NCI-H524 (cell line): ENCODE measurements at regions not wholly inside any gene's neighbourhood (a gene's known extent, or its start where the extent isn't known, plus 50 kb on each side); places are given as distances from the start of the nearest gene placed in this dataset.
A peak's percentile ranks its signal among the peaks of the same experiment; 100 is the strongest.

Experiments
- DNase-seq, 2 experiments: peaks; one replicate each; lab custom pipeline; 2025; lab: John Stamatoyannopoulos, UW

DNA sequence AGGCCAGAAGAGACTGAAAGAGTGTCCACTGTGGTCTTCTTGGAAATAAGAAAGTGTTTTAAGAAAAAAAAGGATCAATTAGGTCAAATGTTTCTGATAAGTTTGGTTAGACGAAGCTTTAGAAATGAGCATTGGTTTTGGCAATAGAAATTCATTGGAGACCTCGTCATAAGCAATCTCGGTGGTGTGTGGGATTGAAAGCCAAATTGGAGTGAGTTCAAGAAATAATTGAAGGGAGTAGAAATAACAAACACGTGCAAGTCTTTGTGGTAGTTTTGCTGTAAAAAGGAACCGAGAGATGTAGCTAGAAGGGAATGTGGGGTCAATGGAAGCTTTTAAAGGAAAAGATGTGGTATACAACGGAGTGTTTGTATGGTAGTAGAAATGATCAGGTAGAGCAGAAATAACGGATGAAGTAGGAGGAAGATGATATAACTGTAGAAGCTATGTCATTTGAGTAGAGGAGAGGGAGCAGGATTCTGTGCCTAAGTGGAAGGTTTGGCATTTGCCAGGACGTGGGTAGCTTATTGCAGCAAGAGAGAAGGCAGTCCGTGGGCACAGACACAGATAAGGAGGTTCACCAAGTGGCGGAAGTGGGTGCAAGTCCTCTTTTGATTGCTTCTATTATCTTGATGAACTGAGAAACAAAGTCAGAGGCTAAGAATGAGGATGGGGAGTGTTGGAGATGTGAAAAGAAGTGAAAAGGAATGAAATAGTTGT is 146.2 kb downstream of the DACT1 start:
- DNase-seq = no peak

DNA sequence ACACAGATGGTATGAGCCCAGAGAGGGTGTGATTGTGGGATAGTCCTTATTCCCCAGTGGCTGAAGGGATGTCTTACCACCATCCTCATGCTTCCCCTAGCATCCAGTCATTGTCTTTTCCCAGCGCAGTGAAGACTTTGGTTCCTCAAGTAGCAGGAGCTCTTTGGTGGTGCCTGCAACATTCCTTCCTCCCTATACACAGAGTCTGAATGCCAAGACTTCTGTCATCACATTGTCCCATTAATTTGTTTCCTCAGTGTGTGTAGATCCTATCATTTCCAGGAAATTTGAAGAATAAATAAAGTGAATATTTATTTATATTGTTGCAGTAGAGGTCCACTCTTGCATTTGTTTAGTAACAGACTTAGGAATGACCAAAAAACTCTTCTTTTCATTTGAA is 147.2 kb downstream of the DACT1 start:
- peak in 1 of 2 experiments; percentile 12 for DNase-seq

DNA sequence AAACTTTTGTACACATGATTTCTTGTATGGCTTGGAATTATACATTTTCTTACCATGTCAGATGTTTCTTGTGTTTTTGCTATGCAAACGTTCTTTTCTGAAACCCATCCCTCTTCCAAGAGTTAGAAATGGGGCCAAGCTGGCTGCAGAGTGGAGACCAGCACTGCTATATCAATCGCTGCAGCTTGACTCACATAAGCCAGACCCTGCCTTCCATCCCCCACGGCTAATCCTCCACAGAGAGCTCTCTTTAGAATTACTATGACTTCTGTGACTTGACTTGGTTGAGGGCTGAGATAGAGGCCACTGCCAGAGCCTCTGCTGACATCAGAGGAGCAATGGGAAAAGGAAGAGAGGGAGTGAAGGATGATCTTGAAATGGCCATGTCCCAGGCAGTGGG is 147.9 kb downstream of the DACT1 start:
- DNase-seq = peak in 1 of 2 experiments; percentile 47

DNA sequence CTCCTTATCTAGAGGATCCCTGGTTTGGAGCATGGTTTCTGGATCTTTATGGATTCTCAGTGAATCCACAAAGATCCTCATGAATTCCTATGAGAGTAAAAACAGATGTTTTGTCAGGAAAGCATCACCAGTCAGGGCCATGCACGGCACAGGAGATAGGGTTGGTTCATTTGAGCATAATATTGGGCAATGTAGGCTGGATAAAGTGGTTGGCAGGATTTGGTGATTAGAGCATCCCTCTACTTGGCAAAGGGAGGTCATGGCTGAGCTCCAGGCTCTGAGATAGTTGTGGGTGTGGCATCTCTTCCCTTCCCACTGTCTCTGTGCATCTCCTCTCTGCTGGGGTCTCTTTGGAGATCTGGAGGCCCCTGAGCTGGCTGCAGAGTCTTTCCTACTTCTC is 149.8 kb downstream of the DACT1 start:
- DNase-seq = no peak

DNA sequence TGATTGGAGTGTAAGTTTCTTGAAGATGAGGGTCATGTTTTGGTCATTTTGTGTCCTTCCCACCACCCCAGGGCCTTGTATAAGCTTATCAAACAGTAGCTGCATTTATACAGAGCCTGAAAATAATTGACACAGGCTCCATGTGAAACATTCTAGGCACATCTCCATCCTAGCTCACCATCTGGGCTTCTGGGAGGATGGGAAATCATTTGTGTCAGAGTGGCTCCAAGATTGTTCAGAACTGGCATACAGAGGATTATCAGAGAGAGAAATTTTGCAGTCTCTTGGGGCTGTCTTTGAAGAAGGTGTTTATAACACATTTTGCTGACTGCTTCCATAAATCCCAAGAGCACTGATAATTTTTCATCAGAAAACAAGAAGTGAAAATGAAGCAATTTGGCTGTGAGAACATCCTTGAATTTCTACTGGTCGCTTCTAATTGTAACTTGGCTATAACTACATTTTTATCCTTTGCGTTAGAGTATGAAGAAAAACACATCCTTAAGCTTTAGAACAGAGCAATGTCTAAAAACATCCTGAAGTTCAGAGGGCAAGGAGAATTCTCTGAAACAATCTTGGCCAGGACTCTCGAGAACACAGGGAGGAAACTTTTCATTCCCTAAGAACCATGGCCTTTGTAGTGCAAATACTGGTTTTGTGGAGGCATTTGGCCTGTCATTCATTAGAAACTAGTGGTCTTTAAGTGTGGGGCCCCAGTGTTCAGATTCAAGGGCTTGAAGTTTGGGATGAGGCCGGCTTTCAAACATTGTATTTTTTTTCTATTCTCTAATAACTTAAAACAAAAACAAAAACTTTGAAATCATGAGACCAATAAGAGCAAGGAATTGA is 151.1 kb downstream of the DACT1 start:
- DNase-seq = peak in 1 of 2 experiments; percentile 11

DNA sequence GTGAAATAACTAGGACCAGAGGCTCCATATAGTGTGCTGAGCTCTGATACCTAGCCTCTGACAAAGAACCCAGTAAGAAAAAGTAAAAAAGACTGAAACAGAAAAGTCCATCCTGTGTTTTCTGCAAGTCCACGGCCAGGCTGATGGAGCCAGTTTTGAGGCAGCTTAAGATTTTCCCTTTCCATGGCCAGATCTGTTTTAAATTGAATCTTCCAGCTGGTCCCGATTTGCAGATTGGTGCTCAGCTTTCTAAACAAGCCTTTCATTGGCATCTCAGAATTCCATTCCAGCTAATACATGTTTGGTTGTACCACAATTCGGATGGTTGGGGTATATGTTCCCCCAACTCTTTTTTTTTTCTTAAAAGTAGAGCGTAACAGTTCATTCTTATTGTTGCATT is 152.0 kb downstream of the DACT1 start:
- DNase-seq = no peak

DNA sequence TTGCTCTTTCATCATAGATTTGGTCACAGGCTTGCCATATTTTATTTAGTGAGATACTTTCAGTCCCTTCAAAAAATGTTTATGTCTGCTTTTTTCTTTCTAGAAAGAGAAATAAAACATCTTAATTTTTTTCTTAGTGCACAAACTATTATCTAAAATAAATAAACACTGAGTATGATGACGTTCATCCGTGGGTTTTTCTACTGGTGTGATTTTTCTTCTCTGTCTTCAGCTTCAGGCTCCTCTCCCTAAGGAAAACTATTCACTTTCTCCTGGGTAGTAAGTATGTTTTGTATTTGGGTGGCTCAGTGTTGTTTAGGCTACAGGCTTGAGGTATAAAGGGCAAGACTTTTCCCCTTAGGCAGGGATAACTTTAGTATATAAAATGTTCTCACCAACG is 154.7 kb downstream of the DACT1 start:
- no peak for DNase-seq

DNA sequence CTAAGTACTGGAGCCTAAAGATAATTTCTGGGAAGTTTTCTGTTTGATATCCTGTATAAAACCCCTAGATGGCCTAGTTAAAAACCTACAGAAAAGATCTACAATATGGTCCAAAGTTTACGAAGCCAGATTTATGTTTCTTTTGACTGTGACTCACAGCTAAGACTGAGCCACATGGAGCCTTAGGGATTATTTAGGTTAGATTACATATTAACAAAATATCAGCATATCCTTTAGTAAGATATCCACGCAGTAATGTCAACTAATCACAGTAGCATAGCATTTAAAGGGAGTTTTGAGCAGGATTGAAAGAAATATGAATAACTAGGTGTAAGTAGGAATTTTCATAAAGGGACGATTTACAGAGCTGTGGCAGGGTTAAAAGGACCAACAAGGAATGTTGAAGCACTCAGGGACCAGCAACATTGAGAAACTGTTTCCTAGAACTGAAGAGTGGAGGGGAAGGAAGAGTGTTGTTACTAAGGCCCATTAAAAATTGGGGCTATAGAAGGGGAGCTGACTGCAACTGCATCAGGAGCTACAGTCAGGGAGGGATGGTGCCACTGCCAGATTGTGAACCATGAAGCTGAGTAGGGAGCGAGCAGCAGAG is 155.5 kb downstream of the DACT1 start:
- peak in 1 of 2 experiments; percentile 51 for DNase-seq

DNA sequence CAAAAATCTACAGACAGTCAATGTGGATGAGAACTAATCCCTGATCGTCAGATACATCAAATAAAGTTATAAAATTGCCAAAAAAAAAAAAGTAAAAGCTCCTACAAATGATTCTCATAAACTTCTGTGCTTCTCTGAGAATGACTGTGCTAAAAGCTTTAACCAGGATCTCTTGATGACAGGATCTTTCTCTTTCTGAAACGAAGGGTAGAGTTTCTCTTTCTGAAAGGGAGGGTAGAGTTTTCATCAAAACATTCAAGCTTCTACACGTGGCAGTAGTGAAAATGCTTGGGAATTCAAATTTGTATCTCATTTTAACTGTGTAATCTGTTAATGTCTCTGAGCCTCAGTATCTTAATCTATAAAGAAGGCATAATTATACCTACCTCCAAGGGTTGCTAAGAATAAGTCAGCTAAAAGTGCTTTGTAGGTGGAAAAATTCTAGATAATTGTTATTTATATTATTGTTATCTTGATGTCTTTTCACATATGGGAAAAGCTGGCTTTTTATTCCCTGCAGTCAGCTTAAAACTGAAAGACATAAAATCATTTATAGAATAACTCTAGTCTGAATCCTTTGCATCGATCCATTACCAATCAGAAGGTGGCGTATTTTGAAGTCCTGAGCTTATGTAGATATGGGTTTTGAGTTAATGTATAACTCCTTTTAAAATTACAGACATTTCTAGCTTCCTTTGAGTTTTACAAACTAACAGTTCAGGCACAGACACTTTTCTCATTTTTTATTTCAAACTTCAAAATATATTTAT is 157.4 kb downstream of the DACT1 start:
- DNase-seq = no peak

DNA sequence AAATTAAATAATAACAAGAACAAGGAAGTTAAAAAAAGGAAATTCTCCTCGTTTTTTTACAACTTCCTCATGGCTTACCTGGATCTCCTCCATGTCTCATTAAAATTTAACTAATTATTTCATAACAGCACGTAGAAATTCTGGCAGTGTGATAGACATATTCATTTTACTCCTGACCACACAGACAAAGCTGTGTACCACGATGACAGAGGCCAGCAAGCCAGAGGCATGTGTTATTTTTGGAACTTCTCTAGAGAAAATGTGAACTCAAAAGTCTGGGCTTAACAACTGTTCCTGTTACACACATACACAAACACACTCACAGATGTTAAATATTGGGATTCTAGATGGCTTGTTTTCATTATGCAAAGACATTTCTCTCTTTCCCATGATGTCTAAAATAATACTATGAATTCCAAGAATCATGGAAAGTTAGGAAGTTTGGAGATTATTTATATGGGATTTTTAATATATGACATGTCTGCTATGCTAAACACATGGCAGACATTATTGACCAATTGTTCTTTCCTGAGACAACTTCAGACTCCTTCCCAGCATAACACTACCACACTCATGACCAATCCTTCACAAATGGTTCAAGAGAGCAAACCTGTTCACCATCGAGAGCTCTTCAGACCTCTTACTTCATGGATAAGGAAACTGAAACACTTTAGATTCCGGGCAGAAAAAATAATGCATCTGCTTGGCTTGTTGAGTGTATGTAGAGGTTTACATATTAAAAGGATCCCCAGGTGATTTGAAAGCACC is 158.7 kb downstream of the DACT1 start:
- DNase-seq = peak in 1 of 2 experiments; percentile 68

DNA sequence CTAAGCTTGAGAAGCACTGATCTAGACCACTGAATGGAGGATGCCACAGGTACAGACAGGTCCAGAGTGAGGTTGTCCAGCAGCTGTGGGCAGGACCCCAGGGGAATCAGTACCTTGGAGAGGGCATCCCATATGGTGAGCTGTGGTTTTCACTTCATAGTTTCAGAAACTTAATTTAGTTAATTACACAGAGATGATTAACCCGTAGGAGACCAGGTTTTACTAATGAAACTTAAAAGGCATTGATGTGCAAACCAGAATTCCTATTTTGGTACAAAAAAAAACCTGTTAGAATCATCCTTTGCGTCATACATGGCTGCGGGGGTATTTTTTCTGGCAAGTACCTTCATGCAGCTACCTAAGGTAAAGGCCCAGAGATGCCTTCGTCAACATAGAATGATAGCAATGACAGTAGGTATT is 159.3 kb downstream of the DACT1 start:
- no peak for DNase-seq

DNA sequence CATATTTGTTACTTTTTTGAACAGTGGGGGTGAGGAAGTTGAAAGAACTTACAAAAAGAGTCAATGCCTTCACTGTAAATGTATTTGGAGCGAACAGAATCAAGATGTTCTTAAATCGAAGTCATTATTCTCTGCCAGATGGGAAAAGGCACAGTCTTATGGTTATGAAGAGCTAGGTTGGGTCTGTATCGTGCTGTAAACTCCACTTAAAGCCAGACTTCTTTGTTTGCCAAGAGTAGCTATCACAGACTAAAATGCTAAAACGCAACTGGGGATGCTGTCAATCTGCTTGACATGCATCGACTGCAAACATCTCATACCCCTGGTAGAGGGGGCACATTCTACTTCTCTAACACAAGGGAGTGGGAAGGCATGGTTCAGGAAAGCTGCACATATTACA is 160.4 kb downstream of the DACT1 start:
- peak in 1 of 2 experiments; percentile 49 for DNase-seq

DNA sequence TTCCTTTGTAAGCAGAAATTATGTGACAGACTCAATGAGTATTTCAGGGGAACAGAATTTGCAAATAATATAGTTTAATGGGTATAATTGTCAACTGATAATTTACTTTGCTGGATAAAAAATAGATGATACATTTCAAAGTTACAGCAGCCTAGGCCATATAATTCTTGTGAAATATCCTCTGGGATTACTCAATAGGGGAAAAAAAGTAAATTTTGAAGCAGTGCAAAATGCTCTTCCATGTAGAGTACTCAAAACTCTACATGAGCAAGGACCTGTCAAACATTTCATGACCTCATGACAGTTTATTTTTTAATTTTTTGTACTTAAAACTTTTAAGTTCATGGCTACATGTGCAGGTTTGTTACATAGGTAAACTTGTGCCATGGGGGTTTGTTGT is 163.3 kb downstream of the DACT1 start:
- no peak for DNase-seq

DNA sequence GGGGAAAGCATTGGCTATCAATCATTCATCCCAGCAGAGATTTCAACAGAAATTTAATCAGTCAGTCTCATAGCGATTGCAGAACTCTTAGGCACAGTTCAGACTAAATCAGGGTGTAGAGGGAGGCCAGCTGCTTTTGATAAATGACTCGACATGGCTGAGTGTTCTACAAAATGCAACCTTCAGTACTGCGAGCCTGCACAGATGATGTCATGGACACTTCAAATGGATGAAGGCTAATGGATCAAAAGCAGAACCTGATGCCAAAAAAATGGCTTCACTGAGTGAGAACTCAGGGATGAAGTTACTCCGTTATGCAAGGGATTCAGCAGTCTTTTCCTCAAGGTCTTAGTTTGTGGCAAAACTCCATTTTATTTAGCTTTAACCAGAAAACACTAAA is 167.3 kb downstream of the DACT1 start:
- peak; percentile 29 to 44 for DNase-seq

DNA sequence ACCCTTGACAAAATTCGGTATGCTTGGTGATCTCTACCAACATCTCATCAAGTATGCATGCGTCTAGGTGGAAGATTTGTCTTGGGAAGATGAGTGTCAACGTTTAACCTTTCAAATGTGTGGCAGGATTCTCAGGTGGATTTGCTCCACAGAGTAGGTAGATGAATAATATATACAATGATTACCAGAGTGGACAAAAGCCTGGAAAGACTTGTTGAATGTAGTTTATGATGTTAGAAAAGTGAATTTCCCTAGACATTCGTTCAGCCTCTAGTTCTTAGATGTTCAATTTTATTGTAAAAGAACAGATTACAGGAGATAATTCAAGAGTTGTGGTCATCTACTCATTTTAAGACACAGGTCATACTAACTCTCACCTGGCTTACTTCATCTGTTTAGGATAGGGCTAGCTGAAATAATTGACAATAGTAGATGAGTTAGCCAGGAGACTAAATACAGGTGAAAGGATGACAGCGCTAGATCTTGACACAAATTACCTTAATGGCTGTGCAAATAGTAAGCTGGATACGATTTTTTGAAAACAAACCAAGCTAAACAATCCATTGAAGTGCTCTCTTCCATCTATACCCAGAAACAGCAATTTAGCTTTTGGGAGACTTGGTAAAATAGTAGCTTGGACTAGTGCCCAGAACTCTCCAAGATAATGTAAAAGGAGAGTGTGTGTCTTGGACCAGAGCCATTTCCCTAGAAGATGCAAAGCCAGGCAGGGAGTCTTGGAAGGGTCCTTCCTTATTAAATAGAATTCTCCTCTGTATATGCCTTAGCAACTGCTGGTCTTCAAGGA is 168.0 kb downstream of the DACT1 start:
- peak; percentile 27 to 54 for DNase-seq

DNA sequence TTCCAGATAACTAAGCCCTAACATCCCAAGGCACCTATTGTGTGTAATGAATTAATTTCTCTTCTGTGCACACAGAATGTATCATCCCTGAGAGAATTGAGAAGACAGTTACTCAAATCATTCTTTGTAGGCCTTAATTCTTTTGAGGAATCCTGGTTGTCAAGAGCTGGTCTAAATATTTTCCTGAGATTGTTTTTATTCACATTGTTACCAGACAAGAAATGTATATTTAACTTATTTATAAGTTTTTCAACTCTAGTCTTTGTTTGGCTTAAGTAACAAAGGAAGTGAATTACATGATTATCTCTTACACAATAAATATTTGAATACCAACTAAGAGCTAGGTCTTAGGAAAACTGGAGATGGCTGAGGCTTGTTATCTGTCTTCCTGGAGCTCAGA is 169.4 kb downstream of the DACT1 start:
- DNase-seq = no peak

DNA sequence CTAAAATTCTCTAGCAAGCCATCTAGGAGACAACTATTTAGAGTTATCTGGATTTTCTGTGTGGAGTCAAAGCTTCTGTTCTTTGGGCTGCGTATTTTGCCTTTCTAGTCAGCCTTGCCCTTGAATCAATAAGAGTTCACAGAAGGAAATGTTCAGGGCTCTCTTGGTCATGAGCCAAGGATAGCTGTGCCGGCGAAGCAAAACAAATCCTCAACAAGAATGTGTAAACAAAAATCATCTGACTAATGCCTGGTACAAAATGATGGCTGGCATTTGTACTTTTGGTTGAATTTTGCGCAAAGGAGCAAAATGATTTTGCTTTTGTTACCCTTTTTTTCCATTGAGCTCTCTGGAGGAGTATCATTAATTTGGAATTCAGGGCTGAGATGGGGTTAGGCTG is 171.1 kb downstream of the DACT1 start:
- DNase-seq = no peak

DNA sequence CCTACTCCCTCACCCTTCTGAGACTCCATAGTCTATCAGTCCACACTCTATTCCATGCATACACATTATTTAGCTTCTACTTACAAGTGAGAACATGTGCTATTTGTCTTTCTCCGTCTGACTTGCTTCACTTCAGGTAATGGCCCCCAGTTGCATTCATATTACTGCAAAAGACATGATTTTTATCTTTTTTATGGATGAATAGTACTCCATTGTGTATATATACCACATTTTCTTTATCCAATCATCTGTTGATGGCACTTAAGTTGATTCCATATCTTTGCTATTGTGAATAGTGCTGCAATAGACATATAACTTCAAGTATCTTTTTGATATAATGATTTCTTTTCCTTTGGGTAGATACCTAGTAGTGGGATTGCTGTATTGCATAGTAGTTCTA is 171.8 kb downstream of the DACT1 start:
- no peak for DNase-seq

DNA sequence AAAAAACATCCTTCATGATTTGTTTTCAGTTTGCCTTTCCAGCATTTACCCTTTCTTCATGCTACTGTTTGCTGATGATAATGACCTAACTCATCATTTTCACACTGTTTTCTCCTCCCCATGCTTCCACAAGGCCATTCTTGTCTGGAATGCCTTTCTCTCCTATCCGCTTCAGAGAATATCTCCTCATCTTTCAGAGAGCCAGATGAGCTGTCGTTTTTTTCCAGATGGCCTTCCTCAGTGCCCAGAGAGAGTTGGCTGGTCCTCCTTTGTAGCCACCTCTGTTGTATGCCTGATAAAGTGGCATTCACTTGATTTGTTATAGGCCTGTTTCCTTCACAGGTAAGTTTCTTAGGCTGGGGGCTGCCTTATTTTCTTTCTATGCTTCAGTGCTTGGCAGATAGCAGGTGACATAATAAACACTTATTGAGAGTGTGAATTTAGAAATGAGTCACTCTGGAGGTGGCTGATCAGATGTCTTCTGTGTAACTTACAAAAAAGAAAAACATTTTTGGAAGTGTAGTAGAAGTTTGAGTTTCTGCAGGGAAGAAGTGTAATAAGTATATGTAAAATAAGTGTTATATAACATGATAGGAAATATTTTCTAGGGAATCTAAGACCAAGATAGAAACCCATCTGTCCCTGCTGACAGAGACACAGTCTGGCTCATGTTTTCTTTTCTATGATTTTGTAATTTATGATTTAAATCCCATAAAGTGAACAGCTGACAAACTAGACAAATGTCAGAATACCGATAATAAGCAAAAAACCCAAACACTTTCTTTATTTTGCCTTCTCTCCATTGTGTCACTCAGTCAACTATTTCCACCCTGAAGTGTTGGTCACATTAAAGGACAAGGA is 174.5 kb downstream of the DACT1 start:
- DNase-seq = peak; percentile 54 to 78

DNA sequence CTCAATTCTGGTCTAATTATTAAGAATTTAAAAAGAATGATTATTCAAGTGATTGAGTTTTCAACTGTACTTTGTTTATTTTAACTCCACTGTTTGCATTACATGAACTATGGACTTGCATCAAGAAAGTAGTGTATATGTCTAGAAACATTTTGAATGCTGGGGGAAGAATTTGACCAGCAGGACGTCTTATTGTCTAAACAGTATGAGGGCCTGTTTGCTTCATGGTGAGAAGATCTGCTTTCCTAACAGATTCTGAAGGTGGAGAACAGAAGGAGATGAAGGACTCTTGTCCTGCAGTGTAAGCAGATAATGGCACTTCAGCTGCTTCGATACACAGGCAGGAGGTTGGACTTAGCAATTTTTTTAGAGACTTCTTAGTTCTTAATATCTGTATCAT is 176.0 kb downstream of the DACT1 start:
- DNase-seq = peak; percentile 94 to 100
